ENCODE measurements at regions not wholly inside any gene's neighbourhood (a gene's known extent, or its start where the extent isn't known, plus 50 kb on each side); places are given as distances from the start of the nearest gene placed in this dataset.

DNA sequence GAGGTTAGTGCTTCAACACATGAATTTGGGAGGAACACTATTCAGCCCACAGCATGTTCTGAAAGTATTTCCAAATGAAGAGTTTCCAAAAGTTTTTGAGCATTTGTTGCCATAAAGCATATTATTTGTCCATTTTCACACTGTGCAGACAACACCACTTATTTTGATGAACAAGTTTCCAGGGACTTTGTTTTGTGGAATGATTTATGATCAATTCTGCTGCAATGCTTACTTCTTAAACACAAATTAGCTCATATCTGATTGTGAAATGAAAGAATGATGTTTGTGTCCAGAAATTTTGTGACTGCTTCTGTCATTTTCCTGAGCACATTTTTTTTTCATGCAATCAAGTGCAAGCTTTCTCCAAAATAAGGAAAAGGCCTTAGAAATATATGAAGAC lies 205.3 kb downstream of the RAP2A start:
- no peak for DNase-seq

DNA sequence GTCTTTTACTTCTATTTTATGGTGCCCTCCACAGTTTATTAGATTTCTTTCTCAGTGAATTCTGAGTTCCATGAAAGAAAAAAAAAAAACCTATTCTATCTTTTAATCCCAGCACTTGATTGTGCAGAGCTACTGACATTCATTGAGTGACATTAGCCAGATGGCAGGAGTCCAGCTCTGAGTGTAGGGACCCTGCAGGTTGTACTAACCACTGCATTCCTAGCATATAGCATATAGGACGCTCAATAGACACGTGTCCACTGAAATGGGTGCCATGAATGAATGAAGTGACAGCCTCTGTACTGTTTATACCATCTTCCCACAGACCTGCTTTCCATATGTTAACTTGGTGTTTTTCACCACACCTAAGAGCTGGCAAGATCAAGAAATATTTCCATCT lies 206.3 kb downstream of the RAP2A start:
- DNase-seq: no peak

DNA sequence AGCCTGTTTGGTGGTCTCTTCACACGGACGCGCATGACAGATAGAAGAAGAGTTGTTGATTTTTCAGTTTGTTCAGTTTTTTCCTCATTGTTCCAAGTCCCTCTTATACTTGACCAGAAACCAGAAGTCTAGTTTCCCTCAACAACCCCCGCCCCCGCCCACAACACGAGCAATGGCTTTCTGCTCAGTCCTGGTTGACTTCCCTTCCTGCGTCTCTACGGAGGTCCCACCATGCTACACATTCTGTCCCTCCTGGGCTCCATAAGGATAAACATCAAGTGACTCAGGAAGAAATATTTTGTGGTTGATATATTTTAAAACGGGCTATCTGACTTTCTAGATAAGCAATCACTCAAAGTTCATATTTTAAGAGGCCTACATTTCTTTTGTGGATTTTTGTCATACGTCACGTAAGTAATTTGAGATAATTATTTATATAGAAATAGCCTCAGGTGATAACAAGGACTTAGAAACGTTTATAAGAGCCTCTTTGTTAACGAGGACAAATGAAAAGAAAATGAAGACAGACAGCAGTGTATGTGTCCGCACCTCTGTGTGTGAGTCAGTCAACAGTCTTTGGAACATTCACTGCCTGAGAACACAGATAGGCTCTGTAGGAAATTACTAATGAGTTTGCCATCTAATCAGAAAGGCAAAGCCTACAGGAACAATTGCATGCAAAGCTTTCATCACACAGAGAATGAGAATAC lies 214.4 kb downstream of the RAP2A start:
- no peak for DNase-seq

DNA sequence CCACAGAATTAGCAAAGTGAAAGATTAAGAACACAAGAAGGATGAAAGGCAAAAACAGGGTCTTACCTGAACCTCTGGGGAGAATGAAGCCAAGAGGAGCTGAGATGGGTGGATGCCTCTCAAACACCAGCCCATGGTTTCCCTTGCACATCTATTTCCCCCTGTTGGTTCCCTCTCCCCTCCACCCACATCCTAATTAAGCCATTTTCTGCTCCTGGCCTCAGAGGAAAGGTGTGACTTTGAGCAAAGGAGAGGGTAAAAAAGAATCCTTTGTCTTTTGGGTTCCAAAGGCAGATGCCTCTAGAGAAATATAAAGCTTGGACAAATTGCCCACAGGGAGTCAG lies 214.9 kb downstream of the RAP2A start:
- no peak for DNase-seq

DNA sequence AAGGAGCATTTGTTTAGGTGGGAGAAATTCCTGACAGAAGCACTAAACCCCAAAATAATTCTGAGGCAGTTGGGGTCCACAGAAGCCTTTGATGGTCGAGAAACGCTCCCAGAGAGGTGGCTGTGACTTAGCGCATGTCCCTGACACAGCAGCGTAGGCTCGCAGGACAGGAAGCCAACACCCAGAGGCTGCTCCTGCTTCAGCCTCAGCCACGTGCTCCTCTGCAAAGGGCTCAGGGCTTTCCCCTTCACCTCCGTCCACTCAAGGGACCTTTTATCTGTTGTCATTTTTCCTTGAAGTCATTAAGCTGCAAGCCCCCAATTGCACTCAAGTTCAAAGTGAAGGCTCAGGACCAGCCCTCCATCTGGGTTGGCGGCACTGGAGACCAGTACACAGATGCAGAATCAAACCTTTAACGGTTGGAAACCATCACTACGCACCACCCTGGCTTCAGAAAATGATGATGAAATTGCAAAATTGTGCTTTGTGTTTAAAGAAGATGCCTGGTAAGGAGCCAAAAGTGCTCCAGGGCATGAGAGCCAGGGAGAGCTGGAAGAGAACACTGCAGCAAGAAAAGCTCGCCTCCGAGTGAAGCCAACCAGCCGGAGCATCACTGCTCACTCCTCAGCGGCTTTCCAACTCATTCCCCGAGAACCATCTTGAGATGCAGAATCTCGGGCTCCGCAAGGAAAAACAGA lies 219.6 kb downstream of the RAP2A start:
- DNase-seq: no peak

DNA sequence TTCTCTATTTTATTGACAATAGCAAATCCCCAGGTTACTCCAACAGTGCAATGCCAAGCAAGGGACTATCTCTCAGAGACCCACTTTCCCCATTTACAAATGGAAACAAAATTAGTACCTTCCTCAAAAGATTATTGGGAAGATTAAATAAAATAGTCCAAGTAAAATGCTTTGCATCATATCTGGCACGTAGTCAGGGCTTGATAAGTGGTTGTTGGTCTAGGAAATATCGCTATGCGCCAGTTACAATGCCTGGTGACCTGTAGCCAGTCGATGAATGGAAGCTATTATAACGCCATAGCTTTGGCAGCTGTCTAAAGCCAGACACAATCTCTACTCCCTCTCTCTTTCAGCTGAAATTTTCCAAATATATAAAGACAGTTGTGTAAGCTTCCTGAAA lies 220.3 kb downstream of the RAP2A start:
- DNase-seq: no peak

DNA sequence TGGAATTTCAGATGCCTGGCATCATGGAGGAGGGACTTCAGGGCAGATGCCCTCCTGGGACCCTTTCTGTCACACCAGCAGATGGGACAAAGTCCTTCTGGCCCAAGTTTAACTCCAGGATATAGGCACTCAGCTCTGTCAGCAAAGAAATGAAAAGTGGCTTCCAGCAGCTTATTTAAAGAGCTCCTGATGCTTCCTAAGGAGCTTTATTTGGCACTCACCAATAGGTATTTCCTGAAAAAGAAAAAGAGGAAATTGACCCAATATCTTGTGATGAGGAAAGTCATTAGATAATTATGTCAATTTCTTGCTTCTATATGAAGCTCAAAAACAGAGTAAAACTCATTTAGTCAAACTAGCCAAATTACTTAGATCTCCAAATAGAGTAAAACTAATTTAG lies 224.6 kb downstream of the RAP2A start:
- no peak for DNase-seq

DNA sequence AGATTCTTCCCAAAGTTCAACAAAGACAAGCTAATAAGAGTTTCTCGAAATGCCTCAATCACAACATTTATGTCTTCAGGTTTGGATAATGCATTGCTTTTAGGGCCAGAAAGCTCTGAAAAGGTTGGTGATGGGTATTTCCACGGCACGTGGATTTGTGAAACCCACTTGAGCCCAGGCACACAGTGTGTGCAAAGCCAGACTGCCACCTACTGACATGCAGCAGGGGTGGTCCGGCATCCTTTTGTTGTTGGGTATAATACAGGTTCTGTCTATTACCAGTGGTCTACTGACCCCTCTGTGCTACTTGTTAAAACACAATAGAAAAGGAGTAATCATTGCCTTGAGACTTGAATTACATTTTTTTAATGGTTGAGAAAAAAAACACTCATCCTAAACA lies 225.6 kb downstream of the RAP2A start:
- no peak for DNase-seq

DNA sequence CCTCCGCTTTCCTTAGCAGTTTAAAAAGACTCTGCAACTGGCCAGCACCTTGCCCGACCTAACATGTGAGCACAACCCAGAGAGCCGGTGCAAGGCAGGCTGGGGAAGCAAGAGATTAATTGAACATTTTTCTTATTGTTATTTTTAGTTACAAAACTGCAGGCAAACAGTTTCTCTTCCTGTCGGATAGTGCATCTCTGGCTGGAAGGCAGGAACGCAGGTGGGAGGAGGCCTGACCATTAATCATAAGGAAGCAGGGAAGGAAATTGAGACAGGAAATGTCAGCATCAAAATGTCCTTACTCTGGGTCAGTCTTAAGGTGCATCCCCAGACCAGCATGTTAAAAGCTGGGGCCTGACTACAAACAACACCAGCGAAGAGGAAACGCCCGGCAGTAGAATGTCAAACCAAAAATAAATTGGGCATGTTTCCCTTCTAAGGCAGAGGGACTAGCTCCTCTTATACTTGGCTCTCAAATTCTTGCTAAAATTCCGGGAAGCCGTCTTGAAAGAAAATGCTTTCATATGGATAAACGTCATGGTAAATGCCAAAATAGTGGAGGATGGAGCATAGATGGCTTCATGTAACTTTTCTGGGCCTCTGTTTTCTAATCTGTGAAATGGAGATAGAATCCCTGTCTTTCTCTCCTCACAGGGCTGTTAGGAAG lies 226.8 kb downstream of the RAP2A start:
- no peak for DNase-seq

DNA sequence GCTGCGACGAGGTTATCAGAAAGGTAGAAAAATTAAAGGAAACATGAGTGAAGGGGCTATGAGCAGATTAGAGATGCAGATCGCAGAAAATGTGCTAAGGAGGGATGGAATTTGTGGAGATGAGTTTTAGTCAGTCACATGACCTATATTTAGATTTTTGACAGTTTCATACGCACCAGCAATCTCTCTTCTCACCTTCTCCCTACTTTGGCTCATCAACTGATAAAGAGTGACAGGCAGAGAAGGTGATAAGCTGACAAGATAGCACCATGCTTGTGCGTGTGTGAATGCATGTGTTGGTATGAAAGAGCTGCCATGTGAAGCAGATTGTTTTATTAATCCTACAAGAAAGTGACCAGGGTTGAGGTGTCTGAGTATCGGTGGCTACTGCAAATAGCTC lies 252.6 kb downstream of the RAP2A start:
- no peak for DNase-seq

DNA sequence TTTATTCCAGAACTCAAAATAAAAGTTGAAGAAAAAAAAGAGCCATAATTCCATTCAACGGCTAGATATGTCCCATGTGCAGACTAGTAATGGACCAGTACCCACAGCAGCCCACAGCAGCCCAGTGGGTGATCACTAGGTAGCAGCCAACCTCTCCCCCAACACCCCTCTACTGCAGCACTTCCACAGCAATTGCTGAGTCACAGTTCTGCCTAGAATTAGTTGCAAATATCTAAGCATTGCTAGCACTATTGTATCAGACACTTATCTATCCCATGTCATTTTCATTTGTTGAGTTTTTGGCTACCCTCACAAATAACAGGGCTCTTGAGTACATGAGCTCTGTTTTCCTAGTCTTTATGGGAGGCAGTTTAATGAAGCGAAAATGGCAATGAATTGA lies 258.7 kb downstream of the RAP2A start:
- DNase-seq: no peak

DNA sequence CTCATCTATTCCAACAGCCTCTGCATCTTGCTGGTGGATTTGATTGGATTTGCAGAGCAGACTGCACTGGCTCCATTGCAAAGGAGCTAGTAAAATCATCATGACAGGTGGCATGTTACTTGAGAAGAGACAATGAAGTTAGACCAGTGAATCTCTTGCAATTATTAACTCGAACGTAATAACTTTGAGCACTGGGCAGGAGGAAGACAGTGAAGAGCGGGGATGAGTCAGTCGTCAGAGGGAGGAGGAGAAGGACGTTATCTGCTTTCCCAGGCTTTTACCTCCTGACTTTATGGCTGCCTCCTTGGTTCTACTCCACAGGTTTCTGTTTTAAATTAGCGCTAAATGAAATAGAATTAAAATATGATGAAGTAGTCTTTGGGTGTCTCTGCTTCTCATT lies 257.8 kb upstream of the IPO5 start:
- no peak for DNase-seq

DNA sequence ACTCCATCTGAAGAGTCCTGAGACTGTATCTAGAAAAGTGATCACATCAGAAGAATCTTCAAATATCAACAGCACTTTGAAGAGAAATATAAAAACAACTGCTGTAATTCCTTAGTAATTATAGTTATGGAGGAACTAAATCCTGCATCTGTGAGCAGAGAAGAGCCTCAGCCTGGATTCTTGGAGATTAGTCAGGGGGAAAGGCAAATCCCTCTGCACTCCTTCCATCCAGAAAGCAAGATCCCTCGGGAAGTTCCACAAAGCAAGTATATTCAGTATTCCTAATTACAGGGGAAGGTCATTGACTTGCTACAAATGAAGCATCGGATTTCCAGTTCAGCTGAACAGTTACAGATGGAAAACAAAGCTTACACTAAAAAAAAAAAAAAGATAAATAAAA lies 256.6 kb upstream of the IPO5 start:
- DNase-seq: no peak

DNA sequence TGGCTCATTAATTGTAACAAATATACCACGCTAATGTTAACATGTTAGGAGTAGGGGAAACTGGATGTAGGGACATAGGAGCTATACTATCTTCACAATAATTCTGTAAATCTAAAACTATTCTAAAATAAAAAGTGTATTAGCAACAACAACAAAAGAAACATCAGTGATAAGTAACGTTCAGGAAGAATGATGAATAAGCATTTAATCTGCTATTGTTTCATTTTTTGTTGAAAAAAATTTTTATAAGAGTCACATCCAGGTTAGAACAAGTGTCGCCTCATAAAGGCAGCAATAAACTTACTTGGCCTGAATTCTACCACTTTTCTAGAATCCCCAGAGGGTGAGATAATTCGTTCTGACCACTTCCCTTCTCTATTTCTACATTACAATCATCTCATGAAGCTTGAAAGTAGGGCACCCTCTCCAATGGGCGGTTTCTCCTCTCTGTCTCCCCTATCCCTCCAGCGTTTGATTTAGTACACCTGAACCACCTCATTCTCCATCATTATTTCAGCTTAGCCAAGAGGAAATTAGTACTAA lies 253.1 kb upstream of the IPO5 start:
- DNase-seq: no peak

DNA sequence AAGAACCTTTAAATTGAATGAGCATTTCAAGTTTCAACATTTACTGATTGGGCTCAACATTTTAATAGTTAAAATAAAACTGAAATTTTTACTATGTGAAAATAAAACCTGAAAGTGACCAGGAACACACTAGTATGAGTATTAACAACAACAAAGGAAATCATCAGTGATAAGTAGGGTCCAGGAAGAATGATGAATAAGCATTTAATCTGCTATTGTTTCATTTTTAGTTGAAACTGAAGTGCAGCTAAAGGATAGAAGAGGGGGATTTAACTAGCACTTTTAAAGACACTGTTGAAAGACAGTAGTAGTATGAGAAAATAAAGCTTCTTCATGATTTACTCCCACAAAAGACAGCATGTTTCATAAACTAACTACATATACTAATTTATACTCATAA lies 250.9 kb upstream of the IPO5 start:
- no peak for DNase-seq

DNA sequence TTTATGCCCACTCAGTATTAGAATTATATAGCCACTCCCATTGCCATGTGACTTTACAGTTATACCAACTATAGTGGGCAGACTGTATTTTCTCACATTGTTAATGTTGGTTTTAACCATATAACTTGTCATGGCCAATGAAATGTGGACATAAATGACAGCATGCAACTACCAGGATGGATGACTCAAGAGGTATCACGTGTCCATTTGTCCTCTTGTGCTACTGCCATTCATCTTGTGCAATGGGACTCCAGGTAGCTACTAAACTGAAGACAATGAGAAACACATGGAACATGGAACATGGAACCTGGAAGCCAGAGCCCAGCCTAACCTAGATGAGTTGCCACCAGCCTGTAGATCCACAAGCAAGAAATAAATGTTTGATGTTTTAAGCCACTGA lies 242.7 kb upstream of the IPO5 start:
- DNase-seq: no peak

DNA sequence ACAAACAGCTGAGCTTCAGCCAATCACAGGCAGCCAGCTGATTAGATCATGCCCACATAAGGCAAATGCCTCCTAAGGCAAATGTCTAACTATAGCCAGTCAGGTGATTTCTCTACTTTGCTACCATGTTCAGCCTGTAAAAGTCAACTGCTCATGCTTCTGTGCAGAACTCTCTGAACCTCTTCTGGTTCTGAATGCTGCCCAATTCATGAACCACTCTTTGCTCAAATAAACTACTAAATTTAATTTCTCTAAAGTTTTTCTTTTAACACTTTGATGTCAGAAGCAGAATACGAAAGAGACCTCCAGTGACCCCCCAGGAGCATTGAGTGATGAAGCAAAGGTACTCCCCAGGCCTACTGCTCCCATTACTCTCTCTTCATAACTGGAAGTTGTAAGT lies 240.7 kb upstream of the IPO5 start:
- no peak for DNase-seq

DNA sequence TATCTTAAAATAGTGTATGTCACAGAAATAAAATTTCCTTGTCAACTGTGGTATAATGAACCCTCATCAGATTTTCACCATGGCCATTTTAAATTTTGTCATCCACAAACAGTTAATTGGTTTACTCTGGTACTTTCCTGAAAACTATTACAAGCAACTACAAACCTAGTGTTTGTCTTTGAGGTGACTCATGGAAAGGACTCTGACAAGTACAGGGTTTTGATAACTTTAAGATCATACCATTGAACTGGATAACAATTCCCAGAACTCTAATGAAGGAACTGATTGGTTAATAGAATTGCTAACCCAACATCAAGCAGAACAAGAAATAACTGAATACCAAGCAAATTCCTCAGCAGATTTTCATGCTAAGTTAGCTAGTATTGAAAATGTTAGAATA lies 237.7 kb upstream of the IPO5 start:
- no peak for DNase-seq

DNA sequence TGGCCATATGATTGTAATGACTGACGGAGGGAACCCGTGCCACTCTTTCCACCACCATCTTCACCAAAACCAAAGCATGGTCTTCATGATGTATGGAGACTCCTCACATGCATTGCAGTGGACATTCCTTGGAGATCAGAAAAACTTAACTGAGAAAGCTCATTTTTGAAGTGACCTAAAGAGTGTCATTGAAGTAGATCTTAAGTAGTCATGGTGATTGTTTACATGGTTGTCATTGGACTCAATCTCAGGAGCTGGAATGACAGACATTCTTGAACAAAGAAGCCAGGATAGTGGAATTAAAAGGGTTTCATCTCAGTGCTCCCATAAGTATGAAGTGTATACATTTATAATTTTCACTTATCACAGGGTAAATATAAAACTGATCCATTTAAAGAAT lies 236.7 kb upstream of the IPO5 start:
- no peak for DNase-seq

DNA sequence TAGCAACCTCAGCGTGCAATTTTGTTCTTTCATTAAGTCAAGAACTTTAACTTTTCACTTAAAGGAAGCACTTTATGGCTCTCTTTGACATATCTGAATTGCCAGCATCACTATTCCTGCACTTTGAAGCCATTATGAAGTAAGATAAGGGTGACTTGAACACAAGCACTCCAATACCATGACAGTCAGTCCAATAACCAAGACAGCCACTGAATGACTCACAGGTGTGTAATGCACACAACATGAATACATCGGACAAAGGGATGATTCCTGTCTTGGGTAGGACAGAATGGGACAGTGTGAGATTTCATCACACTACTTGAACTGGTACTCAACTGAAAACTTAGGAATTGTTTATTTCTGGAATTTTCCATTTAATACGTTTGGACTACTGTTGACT lies 233.7 kb upstream of the IPO5 start:
- DNase-seq: no peak

DNA sequence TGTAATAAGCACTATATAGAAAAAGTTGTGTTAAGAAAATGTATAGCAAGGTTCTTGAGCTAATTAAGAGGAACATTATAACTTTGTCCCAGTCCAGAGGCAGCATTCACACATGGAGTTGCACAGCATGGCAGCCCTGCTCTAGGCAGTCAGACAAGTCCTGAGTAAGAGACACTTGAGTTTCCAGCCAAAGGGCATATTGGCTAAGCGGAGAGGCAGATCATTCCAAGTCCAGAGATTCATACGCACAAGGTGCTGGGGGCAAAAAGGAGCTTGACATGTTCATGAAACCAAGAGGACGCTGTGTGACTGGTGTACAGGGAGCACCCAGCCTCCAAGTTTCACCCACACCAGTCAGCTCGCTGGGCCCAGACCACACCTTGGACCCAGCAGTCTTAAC lies 232.6 kb upstream of the IPO5 start:
- no peak for DNase-seq

DNA sequence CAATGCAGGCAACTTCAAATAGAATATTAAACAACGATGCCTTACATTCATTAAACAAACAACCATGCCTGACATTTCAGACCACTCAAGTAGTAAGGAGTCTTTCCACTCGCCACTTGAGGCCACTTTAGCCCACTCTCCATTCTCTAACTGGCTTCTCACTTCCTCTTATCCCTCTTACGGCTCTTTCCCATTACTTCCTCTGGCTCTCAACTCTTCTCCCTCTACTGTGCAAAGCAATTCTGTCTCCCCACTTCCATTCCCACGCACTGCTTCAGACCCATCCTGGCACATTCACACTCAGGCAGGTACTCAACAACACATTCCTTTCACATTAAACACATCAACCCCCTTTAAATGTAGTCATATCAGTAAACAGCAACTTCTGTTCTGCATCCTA lies 229.8 kb upstream of the IPO5 start:
- DNase-seq: peak; percentile 23

DNA sequence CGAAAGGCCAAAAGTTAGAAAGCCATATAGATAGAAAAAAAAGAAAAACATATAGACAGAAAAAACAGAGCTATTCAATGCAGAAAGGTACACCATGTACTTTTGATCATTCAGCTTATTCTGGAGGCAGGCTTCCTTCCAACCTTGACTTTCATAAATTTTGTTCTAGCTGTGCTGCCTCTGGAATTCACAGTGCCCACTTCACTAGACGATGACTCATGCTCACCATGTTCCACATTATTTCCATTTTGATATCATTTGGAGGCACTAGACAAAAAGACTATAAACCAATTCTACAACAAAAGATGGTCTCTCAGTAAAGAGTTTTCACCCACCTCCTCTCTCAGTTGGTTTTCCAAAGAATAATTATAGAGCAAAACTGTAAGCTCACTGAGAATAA lies 229.0 kb upstream of the IPO5 start:
- no peak for DNase-seq

DNA sequence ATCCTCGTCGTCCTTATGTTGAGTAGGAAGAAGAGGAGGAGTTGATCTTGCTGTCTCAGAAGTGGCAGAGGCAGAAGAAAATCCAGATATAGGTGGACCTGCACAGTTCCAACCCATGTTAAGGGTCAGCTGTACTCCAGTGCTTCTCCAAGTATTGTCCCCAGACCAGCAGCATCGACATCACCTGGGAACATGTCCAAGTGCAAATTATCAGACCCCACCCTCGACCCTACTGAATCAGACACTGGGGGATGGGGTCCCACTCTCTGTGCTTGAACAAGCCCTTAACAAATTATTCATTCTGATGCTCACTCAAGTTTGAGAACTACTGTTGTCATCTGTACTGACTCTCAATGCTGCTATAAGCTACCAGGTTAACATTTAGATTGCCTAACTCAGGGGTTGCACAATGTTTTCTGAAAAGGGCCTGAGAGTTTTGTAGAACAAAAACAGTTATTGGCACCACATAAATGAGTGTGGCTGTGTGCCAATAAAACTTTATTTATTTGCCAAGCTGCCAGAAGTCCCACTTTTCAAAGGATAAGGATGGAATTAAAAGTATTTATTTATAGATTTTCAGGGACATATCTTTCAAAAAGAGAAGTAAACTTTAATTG lies 226.7 kb upstream of the IPO5 start:
- peak; percentile 10 for DNase-seq
